ENCODE measurements at regions not wholly inside any gene's neighbourhood (a gene's known extent, or its start where the extent isn't known, plus 50 kb on each side); places are given as distances from the start of the nearest gene placed in this dataset.

GRCh38 chr2:208545403-208546042, 138.9 kb downstream of the PTH2R start:
- no peak for DNase-seq (ENCODE audit: low read depth)

GRCh38 chr2:208546107-208546506, 139.5 kb downstream of the PTH2R start:
- DNase-seq (ENCODE audit: low read depth): no peak

- DNase-seq (ENCODE audit: low read depth): no peak
Observed at GRCh38 chr2:208546860-208547650, 140.5 kb downstream of the PTH2R start.

GRCh38 chr2:208548700-208549099, 142.1 kb downstream of the PTH2R start:
- no peak for DNase-seq (ENCODE audit: low read depth)

- no peak for DNase-seq (ENCODE audit: low read depth)
Observed at GRCh38 chr2:208549546-208550158, 143.1 kb downstream of the PTH2R start.

GRCh38 chr2:208552943-208553342, 146.4 kb downstream of the PTH2R start:
- DNase-seq (ENCODE audit: low read depth): no peak

GRCh38 chr2:208556983-208557484, 150.4 kb downstream of the PTH2R start:
- no peak for DNase-seq (ENCODE audit: low read depth)

GRCh38 chr2:208565690-208566416, 159.3 kb downstream of the PTH2R start:
- DNase-seq (ENCODE audit: low read depth): no peak

GRCh38 chr2:208568203-208568602, 161.6 kb downstream of the PTH2R start:
- no peak for DNase-seq (ENCODE audit: low read depth)

GRCh38 chr2:208570066-208570465, 163.5 kb downstream of the PTH2R start:
- DNase-seq (ENCODE audit: low read depth): no peak

- no peak for DNase-seq (ENCODE audit: low read depth)
Observed at GRCh38 chr2:208570851-208571763, 164.5 kb downstream of the PTH2R start.

- no peak for DNase-seq (ENCODE audit: low read depth)
Observed at GRCh38 chr2:208571764-208572131, 165.2 kb downstream of the PTH2R start.

GRCh38 chr2:208573569-208573968, 167.0 kb downstream of the PTH2R start:
- no peak for DNase-seq (ENCODE audit: low read depth)

GRCh38 chr2:208579678-208580077, 173.1 kb downstream of the PTH2R start:
- DNase-seq (ENCODE audit: low read depth): no peak

- DNase-seq (ENCODE audit: low read depth): no peak
Observed at GRCh38 chr2:208584378-208584985, 177.9 kb downstream of the PTH2R start.

GRCh38 chr2:208586516-208586915, 179.9 kb downstream of the PTH2R start:
- no peak for DNase-seq (ENCODE audit: low read depth)

GRCh38 chr2:208594642-208595385, 188.2 kb downstream of the PTH2R start:
- no peak for DNase-seq (ENCODE audit: low read depth)

GRCh38 chr2:208595386-208596275, 189.0 kb downstream of the PTH2R start:
- peak; percentile 34 for DNase-seq (ENCODE audit: low read depth)

GRCh38 chr2:208607694-208608093, 201.1 kb downstream of the PTH2R start:
- no peak for DNase-seq (ENCODE audit: low read depth)
